ENCODE measurements at regions not wholly inside any gene's neighbourhood (a gene's known extent, or its start where the extent isn't known, plus 50 kb on each side); places are given as distances from the start of the nearest gene placed in this dataset.

DNA sequence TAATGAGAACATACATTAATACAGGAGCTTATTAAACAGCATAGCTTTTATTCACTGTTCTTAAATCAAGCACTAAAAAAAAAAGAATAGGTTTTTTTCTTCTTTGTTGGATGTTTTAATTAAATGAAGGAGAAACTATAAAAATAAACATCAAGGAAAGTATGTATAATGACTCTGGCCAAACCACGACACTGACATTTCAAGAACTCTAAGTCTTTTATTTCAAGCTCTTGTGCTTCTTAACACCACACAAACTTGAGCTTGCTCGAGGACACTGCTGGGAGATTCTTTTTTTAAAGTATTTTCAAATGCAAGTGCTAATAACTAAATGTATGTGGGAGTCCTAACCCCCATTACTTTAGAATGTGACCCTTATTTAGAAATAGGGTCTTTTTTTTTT, 204.9 kb upstream of the PPARGC1A start:
- TF ChIP-seq EZH2phosphoT487 (IDR thresholded peaks at IDR 0.05; ENCODE audit: borderline replicate concordance) (no peak), CTCF (conservative IDR thresholded peaks at IDR 0.05; ENCODE audit: low read length) (no peak)
